ENCODE measurements at regions not wholly inside any gene's neighbourhood (a gene's known extent, or its start where the extent isn't known, plus 50 kb on each side); places are given as distances from the start of the nearest gene placed in this dataset.

DNA sequence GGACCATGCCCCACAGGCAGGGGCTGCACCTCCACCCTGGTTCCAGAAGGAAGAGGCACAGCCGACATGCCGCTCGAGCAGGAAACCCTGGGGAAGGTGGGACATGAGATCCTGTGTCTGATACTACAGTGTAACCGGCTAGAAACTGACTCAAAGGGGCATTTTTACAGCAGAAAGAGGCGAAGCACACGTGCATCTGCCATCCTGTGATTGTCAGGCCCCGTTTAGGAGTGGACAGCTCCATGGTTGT lies 62.7 kb downstream of the SIK1 start:
- Histone ChIP-seq H3K9ac (ENCODE audit: low read depth, low read length) (no peak overlapping the region), H3K4me3 (ENCODE audit: low read depth, low read length) (no peak overlapping the region), H3K9me3 (ENCODE audit: control insufficient read depth, insufficient read depth, low read length) (no peaks in the 10 kb centered on the region), H3K27me3 (ENCODE audit: control insufficient read depth, insufficient read depth, low read length) (no peaks in the 10 kb centered on the region), H3K36me3 (ENCODE audit: control insufficient read depth, insufficient read depth, low read length) (no peaks in the 10 kb centered on the region), H3K4me1 (ENCODE audit: control insufficient read depth, insufficient read depth, low read length) (no peaks in the 10 kb centered on the region)

DNA sequence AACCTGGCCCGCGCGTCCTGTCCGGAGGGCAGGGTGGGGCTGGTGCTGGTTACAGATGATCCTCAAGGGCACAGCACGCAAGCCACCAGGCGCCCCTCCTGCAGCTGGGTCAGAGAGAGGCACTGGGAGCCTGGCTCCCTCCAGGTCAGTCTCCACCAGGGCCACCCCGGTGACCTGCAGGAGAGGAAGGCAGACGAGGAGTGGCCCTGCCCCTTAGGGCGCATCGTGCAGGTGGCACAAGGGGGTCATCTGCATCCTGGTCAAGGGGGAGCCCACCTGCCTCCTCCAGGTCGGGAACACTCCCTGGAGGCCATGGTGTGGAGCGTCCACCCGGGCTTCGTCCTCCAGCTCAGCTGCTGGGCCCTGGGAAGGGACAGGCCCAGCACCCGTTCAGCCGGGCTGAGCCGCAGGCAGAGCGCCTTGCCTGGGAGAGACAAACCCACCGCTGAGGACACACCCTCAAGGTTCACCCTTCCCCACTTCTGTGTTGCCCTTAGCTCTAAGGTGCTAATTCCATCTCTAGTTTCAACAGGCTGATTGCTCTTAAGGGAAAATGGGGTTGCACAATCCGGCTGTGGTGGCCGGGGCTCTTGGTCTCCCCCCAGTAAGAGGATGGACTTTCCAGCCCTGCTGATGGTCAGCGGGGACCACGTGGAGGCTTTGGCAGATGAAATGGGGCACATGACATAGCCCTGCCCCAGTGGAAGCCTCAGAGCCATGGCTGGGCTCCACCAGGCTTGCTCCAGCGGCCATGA lies 63.2 kb downstream of the SIK1 start:
- no peaks in the 10 kb centered on the region for H3K27me3 ChIP-seq (ENCODE audit: control insufficient read depth, insufficient read depth, low read length)
- H3K4me3 ChIP-seq (ENCODE audit: low read depth, low read length) = no peak overlapping the region
- no peak overlapping the region for H3K9ac ChIP-seq (ENCODE audit: low read depth, low read length)
- H3K4me1 ChIP-seq (ENCODE audit: control insufficient read depth, insufficient read depth, low read length) = no peaks in the 10 kb centered on the region
- no peaks in the 10 kb centered on the region for H3K9me3 ChIP-seq (ENCODE audit: control insufficient read depth, insufficient read depth, low read length)
- H3K36me3 ChIP-seq (ENCODE audit: control insufficient read depth, insufficient read depth, low read length) = no peaks in the 10 kb centered on the region

DNA sequence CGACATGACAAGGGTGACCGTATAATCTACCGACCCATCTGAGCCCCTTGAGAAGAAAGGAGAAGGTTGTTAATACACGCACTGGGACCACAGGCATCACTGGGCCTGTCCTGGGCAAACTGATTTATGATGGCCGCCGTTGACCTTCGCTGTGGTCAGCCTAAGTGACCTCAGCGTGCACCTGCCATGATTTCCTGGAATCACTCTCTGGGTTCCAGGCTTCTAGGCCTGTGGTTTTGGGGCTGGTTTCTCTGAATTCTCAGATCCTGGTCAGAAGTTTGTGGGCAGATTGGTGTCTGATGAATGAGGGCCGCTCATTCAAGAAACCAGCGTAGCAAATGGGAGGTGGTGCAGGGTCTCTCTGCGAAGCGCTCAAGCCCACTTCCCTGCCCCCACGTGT lies 64.0 kb downstream of the SIK1 start:
- Histone ChIP-seq H3K27me3 (ENCODE audit: control insufficient read depth, insufficient read depth, low read length) (no peaks in the 10 kb centered on the region), H3K36me3 (ENCODE audit: control insufficient read depth, insufficient read depth, low read length) (no peaks in the 10 kb centered on the region), H3K4me1 (ENCODE audit: control insufficient read depth, insufficient read depth, low read length) (no peaks in the 10 kb centered on the region), H3K9me3 (ENCODE audit: control insufficient read depth, insufficient read depth, low read length) (no peaks in the 10 kb centered on the region), H3K9ac (ENCODE audit: low read depth, low read length) (no peak overlapping the region), H3K4me3 (ENCODE audit: low read depth, low read length) (no peak overlapping the region)

DNA sequence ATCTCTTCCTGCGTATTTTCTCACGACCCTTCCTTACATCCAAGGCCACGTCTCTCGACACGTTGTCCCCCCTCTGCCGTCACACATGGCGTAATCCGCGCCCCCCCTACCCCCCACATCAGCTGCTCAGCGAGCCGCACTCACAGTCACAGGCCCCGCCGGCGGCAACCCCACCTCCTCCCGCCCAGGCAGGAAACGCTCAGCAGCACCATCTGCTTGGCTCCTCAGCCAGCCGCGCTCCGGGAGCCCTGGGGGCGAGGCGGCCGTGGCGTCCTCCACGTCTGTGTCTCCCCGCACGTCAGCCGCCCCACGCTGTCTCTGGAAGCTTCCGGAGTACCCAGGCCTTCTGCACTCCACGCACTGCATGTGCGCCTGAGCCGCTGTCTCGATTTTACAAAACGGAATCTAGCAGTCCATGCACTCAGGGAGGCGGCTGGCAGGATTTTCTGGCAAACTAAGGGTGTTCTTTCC lies 64.6 kb downstream of the SIK1 start:
- Histone ChIP-seq H3K36me3 (ENCODE audit: control insufficient read depth, insufficient read depth, low read length) (no peaks in the 10 kb centered on the region), H3K9me3 (ENCODE audit: control insufficient read depth, insufficient read depth, low read length) (no peaks in the 10 kb centered on the region), H3K4me3 (ENCODE audit: low read depth, low read length) (no peak overlapping the region), H3K4me1 (ENCODE audit: control insufficient read depth, insufficient read depth, low read length) (no peaks in the 10 kb centered on the region), H3K27me3 (ENCODE audit: control insufficient read depth, insufficient read depth, low read length) (no peaks in the 10 kb centered on the region), H3K9ac (ENCODE audit: low read depth, low read length) (no peak overlapping the region)

DNA sequence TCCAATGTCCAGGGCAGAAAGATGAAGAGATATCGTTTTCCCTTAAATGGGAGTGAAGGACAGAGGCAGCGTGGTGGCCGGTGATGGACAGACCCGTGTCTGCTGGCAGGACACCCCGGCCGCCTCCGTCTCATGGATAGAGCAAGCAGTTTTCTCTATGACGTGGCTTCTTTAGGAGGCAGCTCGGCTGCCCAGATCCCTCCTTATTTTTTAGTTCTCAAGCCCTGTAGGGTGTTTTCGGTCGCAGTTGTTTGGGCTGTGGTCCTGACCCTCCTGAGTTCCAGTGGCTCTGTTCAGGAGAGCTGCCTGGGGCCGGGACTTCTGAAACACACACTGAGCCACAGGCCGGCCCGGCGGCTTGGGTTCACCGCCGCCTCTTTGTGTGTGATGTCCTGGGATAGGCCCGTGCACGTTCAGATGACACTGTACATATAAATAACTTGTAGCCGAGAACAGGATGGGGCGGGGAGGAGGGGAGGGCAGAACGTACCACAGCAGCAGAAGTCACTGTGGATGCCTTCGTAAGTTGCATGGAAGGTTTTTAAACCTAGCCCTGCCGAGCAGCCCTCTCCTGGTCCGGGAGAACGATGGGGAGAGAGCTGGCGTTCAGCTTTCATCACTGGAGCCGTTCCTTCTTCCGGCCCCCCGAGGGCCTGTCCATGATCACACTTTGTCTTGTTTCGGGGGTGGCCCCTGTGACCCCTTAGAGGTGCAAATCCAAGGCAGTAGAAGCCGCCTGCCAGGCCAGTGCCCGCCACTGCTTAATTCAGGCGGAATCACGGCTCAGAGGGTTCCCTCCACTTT lies 65.2 kb downstream of the SIK1 start:
- Histone ChIP-seq H3K4me3 (ENCODE audit: low read depth, low read length) (no peak overlapping the region), H3K4me1 (ENCODE audit: control insufficient read depth, insufficient read depth, low read length) (no peaks in the 10 kb centered on the region), H3K9me3 (ENCODE audit: control insufficient read depth, insufficient read depth, low read length) (no peaks in the 10 kb centered on the region), H3K27me3 (ENCODE audit: control insufficient read depth, insufficient read depth, low read length) (no peaks in the 10 kb centered on the region), H3K36me3 (ENCODE audit: control insufficient read depth, insufficient read depth, low read length) (no peaks in the 10 kb centered on the region), H3K9ac (ENCODE audit: low read depth, low read length) (no peak overlapping the region)

DNA sequence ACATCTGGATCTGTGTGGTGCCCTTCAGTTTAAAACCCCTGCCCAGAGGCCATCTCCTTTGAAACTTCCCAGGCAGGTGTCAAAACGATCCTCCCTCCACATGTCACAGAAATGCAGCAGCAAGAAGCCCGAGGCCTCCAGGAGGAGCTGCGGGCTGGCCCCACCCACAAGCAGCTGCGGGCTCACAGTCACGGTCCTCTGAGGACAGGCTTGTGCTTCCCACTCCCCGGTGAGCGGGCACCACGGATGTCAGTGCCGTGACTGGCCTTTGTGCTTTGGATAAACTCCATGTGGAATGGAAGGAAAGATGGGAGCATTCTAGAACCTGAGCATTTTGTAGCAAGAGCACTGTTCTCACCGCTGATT lies 65.8 kb downstream of the SIK1 start:
- H3K9ac ChIP-seq (ENCODE audit: low read depth, low read length) = no peak overlapping the region

DNA sequence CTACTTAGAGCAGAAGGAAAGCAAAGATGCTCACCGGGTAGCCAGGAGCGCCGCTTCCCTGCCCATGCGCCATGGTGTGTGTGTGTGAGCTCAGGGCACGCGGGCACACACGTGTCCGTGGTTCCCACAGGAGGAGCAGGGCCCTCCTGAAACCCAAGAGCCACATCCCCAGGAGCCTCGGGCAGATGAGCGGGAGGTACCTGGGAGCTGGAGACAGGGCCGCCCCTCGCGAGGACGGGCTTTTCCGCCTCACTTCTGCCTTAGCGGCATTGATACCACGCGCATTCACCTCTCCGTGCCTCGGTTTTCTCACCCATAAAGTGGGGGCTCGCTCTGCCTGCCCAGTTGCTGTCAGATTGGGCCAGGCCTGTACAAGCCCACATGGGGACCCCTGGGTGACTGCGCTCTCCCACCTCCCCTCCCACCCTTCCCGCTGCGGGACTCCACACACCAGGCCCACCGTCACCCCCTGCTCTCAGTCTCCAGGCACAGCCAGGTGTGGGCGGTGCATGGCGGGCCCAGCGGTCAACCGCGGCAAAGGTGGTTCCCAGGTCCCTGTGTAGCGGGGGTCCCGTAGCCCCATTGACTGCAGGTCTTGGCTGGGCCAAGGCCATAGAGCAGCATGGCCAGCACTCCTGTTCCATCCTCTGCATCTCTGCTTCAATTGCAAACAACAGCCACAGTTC lies 66.3 kb downstream of the SIK1 start:
- H3K4me1 ChIP-seq (ENCODE audit: control insufficient read depth, insufficient read depth, low read length) = no peaks in the 10 kb centered on the region
- H3K9me3 ChIP-seq (ENCODE audit: control insufficient read depth, insufficient read depth, low read length) = no peaks in the 10 kb centered on the region
- no peaks in the 10 kb centered on the region for H3K36me3 ChIP-seq (ENCODE audit: control insufficient read depth, insufficient read depth, low read length)
- H3K4me3 ChIP-seq (ENCODE audit: low read depth, low read length) = no peak overlapping the region
- H3K9ac ChIP-seq (ENCODE audit: low read depth, low read length) = no peak overlapping the region
- H3K27me3 ChIP-seq (ENCODE audit: control insufficient read depth, insufficient read depth, low read length) = no peaks in the 10 kb centered on the region

More for the DNA sequence above, 65.8 kb downstream of the SIK1 start:
- H3K4me3 ChIP-seq (ENCODE audit: low read depth, low read length) = no peak overlapping the region
- H3K9me3 ChIP-seq (ENCODE audit: control insufficient read depth, insufficient read depth, low read length) = no peaks in the 10 kb centered on the region
- H3K4me1 ChIP-seq (ENCODE audit: control insufficient read depth, insufficient read depth, low read length) = no peaks in the 10 kb centered on the region
- no peaks in the 10 kb centered on the region for H3K27me3 ChIP-seq (ENCODE audit: control insufficient read depth, insufficient read depth, low read length)
- H3K36me3 ChIP-seq (ENCODE audit: control insufficient read depth, insufficient read depth, low read length) = no peaks in the 10 kb centered on the region

DNA sequence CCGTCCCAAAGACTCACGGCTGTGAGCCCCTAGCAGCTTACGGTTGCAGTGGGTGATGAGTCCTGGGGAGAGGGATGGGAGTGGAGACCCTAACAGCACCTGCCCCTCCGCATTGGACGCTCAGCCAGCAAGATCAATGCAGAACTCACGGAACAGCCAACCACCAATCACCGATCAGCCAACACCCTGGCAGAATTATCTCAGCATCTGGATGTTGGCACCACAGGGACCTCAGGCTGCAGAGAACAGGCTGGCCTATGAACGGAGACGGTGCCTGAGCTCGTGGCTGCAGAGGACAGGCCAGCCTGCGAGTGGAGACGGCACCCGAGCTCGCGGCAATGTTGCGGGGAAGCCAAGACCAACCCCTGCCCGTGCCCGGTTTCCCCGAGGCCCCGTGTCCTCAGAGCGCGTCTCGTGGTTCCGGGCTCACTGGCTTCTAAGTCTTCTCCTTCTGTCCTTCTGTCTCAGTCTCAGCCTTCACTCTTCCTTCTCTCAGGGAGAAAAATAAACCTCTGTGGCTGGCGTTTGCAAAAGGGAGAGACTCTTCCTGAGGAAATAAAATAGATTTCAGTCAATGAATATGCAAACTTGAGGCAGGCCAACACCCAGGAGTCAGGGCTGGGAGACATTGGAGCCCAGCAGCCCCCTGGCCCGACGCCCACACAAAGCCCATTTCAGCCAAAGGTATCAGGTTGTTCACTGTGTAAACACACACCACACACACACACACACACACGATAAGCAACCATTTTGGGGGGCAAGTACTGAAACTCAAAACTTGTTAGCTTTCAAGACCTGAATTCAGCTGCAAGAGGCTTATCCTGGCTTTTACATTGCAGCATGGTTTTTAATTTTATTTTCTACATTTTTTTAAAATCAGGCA lies 67.8 kb downstream of the SIK1 start:
- no peaks in the 10 kb centered on the region for H3K27me3 ChIP-seq (ENCODE audit: control insufficient read depth, insufficient read depth, low read length)
- no peaks in the 10 kb centered on the region for H3K4me1 ChIP-seq (ENCODE audit: control insufficient read depth, insufficient read depth, low read length)
- H3K9me3 ChIP-seq (ENCODE audit: control insufficient read depth, insufficient read depth, low read length) = no peaks in the 10 kb centered on the region
- no peak overlapping the region for H3K9ac ChIP-seq (ENCODE audit: low read depth, low read length)
- H3K36me3 ChIP-seq (ENCODE audit: control insufficient read depth, insufficient read depth, low read length) = no peaks in the 10 kb centered on the region
- no peak overlapping the region for H3K4me3 ChIP-seq (ENCODE audit: low read depth, low read length)

DNA sequence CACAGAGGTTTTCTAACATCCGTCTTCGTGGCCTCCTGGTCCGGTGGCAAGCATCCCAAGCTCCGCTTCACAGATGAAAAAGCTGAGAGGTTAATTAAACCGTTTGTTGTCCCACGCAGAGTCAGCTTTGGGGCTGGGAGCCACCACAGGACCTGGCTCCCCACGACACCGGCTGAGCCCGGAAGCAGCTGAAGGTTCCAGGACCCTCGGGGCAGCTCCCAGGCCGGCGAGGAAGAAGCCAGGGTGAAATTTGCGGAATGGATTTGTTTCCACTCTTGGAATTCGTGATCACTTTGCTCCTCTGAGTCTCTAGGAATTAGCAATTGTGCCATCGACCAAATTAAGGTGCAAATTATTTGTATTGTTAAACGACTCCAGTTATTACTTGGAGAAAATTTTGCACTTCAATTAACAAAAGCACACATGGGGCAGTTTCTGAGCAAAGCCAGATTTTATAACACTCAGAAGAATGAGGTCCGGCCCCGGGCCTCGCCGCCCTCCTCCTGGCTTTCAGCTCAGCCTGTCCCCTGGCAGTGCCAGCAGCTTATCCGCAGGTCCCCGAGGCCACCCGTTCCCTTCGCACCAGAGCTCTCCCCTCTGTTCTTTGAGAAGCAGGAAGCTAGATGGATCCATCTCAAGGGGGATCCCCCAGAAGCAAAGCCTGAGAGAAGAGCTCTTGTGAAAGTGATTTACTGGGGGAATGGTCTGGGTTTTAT lies 69.1 kb downstream of the SIK1 start:
- H3K4me1 ChIP-seq (ENCODE audit: control insufficient read depth, insufficient read depth, low read length) = no peaks in the 10 kb centered on the region
- no peaks in the 10 kb centered on the region for H3K36me3 ChIP-seq (ENCODE audit: control insufficient read depth, insufficient read depth, low read length)
- H3K27me3 ChIP-seq (ENCODE audit: control insufficient read depth, insufficient read depth, low read length) = no peaks in the 10 kb centered on the region
- H3K4me3 ChIP-seq (ENCODE audit: low read depth, low read length) = no peak overlapping the region
- no peak overlapping the region for H3K9ac ChIP-seq (ENCODE audit: low read depth, low read length)
- H3K9me3 ChIP-seq (ENCODE audit: control insufficient read depth, insufficient read depth, low read length) = no peaks in the 10 kb centered on the region

DNA sequence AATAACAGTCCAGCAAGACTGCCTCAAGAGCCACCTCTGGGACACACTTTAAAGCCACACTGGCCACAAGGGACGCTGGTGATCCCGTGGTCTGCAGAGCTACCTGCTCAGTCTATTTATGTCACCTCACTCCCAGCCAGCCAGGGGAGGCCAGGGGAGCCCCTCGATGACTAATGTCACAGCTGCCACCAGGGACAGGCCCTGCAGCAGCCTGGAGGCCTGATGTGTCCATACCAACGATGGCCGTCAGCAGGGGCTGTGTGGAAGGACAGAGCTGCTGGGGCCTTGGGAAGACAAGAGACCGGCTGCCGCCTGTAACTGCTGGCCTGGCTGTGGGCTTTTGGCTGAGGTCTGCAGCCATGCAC lies 71.0 kb downstream of the SIK1 start:
- no peaks in the 10 kb centered on the region for H3K36me3 ChIP-seq (ENCODE audit: control insufficient read depth, insufficient read depth, low read length)
- H3K9ac ChIP-seq (ENCODE audit: low read depth, low read length) = no peak overlapping the region
- H3K4me3 ChIP-seq (ENCODE audit: low read depth, low read length) = no peak overlapping the region
- no peaks in the 10 kb centered on the region for H3K9me3 ChIP-seq (ENCODE audit: control insufficient read depth, insufficient read depth, low read length)
- H3K4me1 ChIP-seq (ENCODE audit: control insufficient read depth, insufficient read depth, low read length) = no peaks in the 10 kb centered on the region
- H3K27me3 ChIP-seq (ENCODE audit: control insufficient read depth, insufficient read depth, low read length) = no peaks in the 10 kb centered on the region

Data from iPS-15b (cell line).